ENCODE measurements at regions not wholly inside any gene's neighbourhood (a gene's known extent, or its start where the extent isn't known, plus 50 kb on each side); places are given as distances from the start of the nearest gene placed in this dataset.

DNA sequence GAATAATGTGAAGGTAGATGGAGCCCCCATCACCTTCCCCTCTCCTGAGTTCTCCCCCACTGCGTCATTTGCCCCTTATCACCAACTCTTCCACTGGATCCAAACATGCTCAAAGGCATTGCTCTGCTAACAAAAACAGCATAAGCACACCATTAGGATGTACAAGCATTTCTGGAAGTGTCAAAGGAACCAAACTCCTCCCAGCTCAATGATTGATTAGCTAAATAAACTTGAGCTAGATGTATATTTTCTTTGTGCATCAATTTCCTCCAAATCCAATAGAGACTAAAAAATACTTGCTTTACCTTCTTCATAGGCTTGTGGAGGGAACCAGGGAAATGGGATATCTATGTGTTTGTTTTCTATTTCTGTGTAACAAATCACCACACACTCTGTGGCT is 248.4 kb upstream of the JARID2 start:
- H3K9ac ChIP-seq (ENCODE audit: low read length), result no peak overlapping the region
- no peaks in the 10 kb centered on the region for H3K4me1 Mint-ChIP-seq (ENCODE audit: low read depth, unreplicated experiment)
- H3K27me3 ChIP-seq (ENCODE audit: insufficient read depth, low read length), result no peaks in the 10 kb centered on the region
- no peak overlapping the region for H3K27ac Mint-ChIP-seq (ENCODE audit: unreplicated experiment)
- no peaks in the 10 kb centered on the region for H3K36me3 Mint-ChIP-seq (ENCODE audit: low read depth, unreplicated experiment)
- no peaks in the 10 kb centered on the region for H3K36me3 ChIP-seq (ENCODE audit: insufficient read depth, low read length)
- H3K9me3 Mint-ChIP-seq (ENCODE audit: unreplicated experiment), result peaks cover 3% of the 10 kb centered on the region
- no peak overlapping the region for H3K4me2 ChIP-seq (ENCODE audit: low read length)
- no peak overlapping the region for H3K4me3 ChIP-seq (ENCODE audit: insufficient read depth, low read depth, low read length)
- H2AFZ ChIP-seq (ENCODE audit: low read depth, low read length), result no peak overlapping the region
- H3K79me2 ChIP-seq (ENCODE audit: insufficient read depth, low read length), result no peaks in the 10 kb centered on the region
- H4K20me1 ChIP-seq (ENCODE audit: insufficient read depth, low read length), result no peaks in the 10 kb centered on the region
- H3K27me3 Mint-ChIP-seq (ENCODE audit: low read depth, unreplicated experiment), result peaks cover 10% of the 10 kb centered on the region
- H3K4me1 ChIP-seq (ENCODE audit: insufficient read depth, low read length), result no peaks in the 10 kb centered on the region
- no peak for DNase-seq (ENCODE audit: low read depth)
- H3K27ac ChIP-seq (ENCODE audit: low read depth, low read length), result no peak overlapping the region
- H3K9me3 ChIP-seq (ENCODE audit: insufficient read depth, low read depth, low read length), result no peaks in the 10 kb centered on the region
- TF ChIP-seq EZH2 (IDR thresholded peaks at IDR 0.05; ENCODE audit: insufficient read depth, low read length), result no peak
- TF ChIP-seq, protein P1, sequence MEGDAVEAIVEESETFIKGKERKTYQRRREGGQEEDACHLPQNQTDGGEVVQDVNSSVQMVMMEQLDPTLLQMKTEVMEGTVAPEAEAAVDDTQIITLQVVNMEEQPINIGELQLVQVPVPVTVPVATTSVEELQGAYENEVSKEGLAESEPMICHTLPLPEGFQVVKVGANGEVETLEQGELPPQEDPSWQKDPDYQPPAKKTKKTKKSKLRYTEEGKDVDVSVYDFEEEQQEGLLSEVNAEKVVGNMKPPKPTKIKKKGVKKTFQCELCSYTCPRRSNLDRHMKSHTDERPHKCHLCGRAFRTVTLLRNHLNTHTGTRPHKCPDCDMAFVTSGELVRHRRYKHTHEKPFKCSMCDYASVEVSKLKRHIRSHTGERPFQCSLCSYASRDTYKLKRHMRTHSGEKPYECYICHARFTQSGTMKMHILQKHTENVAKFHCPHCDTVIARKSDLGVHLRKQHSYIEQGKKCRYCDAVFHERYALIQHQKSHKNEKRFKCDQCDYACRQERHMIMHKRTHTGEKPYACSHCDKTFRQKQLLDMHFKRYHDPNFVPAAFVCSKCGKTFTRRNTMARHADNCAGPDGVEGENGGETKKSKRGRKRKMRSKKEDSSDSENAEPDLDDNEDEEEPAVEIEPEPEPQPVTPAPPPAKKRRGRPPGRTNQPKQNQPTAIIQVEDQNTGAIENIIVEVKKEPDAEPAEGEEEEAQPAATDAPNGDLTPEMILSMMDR (IDR thresholded peaks at IDR 0.05; ENCODE audit: insufficient read depth, low read depth, low read length), result no peak
- no peak for FAIRE-seq
- H3K4me3 Mint-ChIP-seq (ENCODE audit: unreplicated experiment), result no peak overlapping the region

DNA sequence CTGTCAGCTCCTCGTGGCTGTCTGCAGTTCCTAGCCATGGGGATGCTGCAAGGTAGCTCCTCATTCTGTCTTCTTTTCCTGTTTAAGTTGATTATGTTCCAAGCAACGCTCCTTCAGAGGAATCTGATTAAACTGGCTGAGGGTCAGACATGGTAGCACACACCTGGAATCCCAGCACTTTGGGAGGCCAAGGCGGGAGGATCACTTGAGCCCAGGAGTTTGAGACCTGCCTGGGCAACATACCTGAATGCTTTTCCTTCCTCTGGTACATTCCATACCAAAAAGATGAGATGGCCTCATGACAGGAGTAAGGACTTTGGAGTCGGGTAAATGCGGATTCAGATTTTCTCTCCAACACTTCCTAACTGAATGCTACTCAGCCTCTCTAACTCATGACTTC is 246.8 kb upstream of the JARID2 start:
- Histone ChIP-seq H3K79me2 (ENCODE audit: insufficient read depth, low read length) (no peaks in the 10 kb centered on the region), H3K27ac (ENCODE audit: low read depth, low read length) (no peak overlapping the region), H3K9me3 (ENCODE audit: insufficient read depth, low read depth, low read length) (no peaks in the 10 kb centered on the region), H3K4me2 (ENCODE audit: low read length) (no peak overlapping the region), H3K27me3 (ENCODE audit: insufficient read depth, low read length) (no peaks in the 10 kb centered on the region), H3K9ac (ENCODE audit: low read length) (no peak overlapping the region), H4K20me1 (ENCODE audit: insufficient read depth, low read length) (no peaks in the 10 kb centered on the region), H2AFZ (ENCODE audit: low read depth, low read length) (no peak overlapping the region), H3K4me3 (ENCODE audit: insufficient read depth, low read depth, low read length) (no peak overlapping the region), H3K4me1 (ENCODE audit: insufficient read depth, low read length) (no peaks in the 10 kb centered on the region), H3K36me3 (ENCODE audit: insufficient read depth, low read length) (no peaks in the 10 kb centered on the region)
- Mint-ChIP-seq H3K9me3 (ENCODE audit: unreplicated experiment) (peaks cover 3% of the 10 kb centered on the region), H3K27ac (ENCODE audit: unreplicated experiment) (no peak overlapping the region), H3K27me3 (ENCODE audit: low read depth, unreplicated experiment) (peaks cover 10% of the 10 kb centered on the region), H3K4me1 (ENCODE audit: low read depth, unreplicated experiment) (no peaks in the 10 kb centered on the region), H3K4me3 (ENCODE audit: unreplicated experiment) (no peak overlapping the region), H3K36me3 (ENCODE audit: low read depth, unreplicated experiment) (no peaks in the 10 kb centered on the region)
- DNase-seq (ENCODE audit: low read depth) (no peak), FAIRE-seq (no peak)
- TF ChIP-seq, protein P1 (IDR thresholded peaks at IDR 0.05; ENCODE audit: insufficient read depth, low read depth, low read length), result no peak
- TF ChIP-seq EZH2 (IDR thresholded peaks at IDR 0.05; ENCODE audit: insufficient read depth, low read length), result no peak

DNA sequence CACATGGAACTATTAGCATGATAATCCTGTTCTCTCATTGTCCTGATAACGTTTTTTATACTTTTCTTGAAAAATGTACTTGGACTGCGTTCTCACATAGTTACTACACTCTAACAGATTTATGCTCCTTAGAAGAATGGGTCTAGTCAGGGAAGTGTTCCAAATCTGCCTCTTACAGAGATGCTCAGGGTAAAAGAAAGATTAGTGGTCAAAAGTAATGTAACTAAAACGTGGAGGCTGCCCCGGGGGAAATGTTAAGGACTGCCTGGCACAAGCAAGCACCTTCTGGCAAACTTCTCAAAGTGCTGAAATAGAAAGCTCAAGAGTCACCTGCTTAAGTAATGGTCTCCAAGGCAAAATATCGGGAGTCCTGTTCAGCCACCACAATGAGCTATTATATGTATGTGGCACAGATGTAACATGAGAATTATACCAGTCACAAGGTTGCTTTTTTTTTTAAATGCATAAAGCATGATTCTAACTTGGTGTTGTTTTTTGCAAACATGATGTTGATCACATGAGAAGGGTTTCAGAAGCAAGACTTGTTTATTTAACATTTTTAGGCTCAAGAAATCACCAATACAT is 244.5 kb upstream of the JARID2 start:
- peaks cover 3% of the 10 kb centered on the region for H3K9me3 Mint-ChIP-seq (ENCODE audit: unreplicated experiment)
- TF ChIP-seq, protein P1 (IDR thresholded peaks at IDR 0.05; ENCODE audit: insufficient read depth, low read depth, low read length), result no peak
- no peak for TF ChIP-seq EZH2 (IDR thresholded peaks at IDR 0.05; ENCODE audit: insufficient read depth, low read length)
- Histone ChIP-seq H3K4me2 (ENCODE audit: low read length) (no peak overlapping the region), H3K9me3 (ENCODE audit: insufficient read depth, low read depth, low read length) (no peaks in the 10 kb centered on the region), H3K27me3 (ENCODE audit: insufficient read depth, low read length) (no peaks in the 10 kb centered on the region), H3K9ac (ENCODE audit: low read length) (no peak overlapping the region), H3K27ac (ENCODE audit: low read depth, low read length) (no peak overlapping the region), H3K4me3 (ENCODE audit: insufficient read depth, low read depth, low read length) (no peak overlapping the region), H3K4me1 (ENCODE audit: insufficient read depth, low read length) (no peaks in the 10 kb centered on the region), H2AFZ (ENCODE audit: low read depth, low read length) (no peak overlapping the region), H4K20me1 (ENCODE audit: insufficient read depth, low read length) (no peaks in the 10 kb centered on the region), H3K79me2 (ENCODE audit: insufficient read depth, low read length) (no peaks in the 10 kb centered on the region), H3K36me3 (ENCODE audit: insufficient read depth, low read length) (no peaks in the 10 kb centered on the region)
- H3K4me3 Mint-ChIP-seq (ENCODE audit: unreplicated experiment), result no peak overlapping the region
- H3K27me3 Mint-ChIP-seq (ENCODE audit: low read depth, unreplicated experiment), result peaks cover 10% of the 10 kb centered on the region
- no peak overlapping the region for H3K27ac Mint-ChIP-seq (ENCODE audit: unreplicated experiment)
- H3K36me3 Mint-ChIP-seq (ENCODE audit: low read depth, unreplicated experiment), result no peaks in the 10 kb centered on the region
- DNase-seq (ENCODE audit: low read depth), result no peak
- no peaks in the 10 kb centered on the region for H3K4me1 Mint-ChIP-seq (ENCODE audit: low read depth, unreplicated experiment)
- no peak for FAIRE-seq
